ENCODE measurements at regions not wholly inside any gene's neighbourhood (a gene's known extent, or its start where the extent isn't known, plus 50 kb on each side); places are given as distances from the start of the nearest gene placed in this dataset.

GRCh38 chr14:65900164-65900563 lies 487.6 kb downstream of the FUT8 start:
- Histone ChIP-seq H3K4me3 (ENCODE audit: low read depth, low read length) (no peak overlapping the region), H3K27me3 (ENCODE audit: control insufficient read depth, insufficient read depth, low read length) (no peaks in the 10 kb centered on the region), H3K36me3 (ENCODE audit: control insufficient read depth, insufficient read depth, low read length) (no peaks in the 10 kb centered on the region)
- DNase-seq (ENCODE audit: low read depth) (no peak), FAIRE-seq (no peak)
- TF ChIP-seq CTCF (IDR thresholded peaks at IDR 0.05; ENCODE audit: insufficient read depth, low read length, severe bottlenecking): no peak

- no peak for TF ChIP-seq CTCF (IDR thresholded peaks at IDR 0.05; ENCODE audit: insufficient read depth, low read length, severe bottlenecking)
- DNase-seq (ENCODE audit: low read depth) (no peak), FAIRE-seq (no peak)
- no peaks in the 10 kb centered on the region for H3K27me3 ChIP-seq (ENCODE audit: control insufficient read depth, insufficient read depth, low read length)
- no peak overlapping the region for H3K4me3 ChIP-seq (ENCODE audit: low read depth, low read length)
- no peaks in the 10 kb centered on the region for H3K36me3 ChIP-seq (ENCODE audit: control insufficient read depth, insufficient read depth, low read length)
These were observed 489.1 kb downstream of the FUT8 start for GRCh38 chr14:65901595-65901994.

- peaks cover 2% of the 10 kb centered on the region for H3K27me3 ChIP-seq (ENCODE audit: control insufficient read depth, insufficient read depth, low read length)
- DNase-seq (ENCODE audit: low read depth): no peak
- no peak overlapping the region for H3K4me3 ChIP-seq (ENCODE audit: low read depth, low read length)
- H3K36me3 ChIP-seq (ENCODE audit: control insufficient read depth, insufficient read depth, low read length): no peaks in the 10 kb centered on the region
- no peak for FAIRE-seq
- no peak for TF ChIP-seq CTCF (IDR thresholded peaks at IDR 0.05; ENCODE audit: insufficient read depth, low read length, severe bottlenecking)
These were observed 492.5 kb downstream of the FUT8 start for GRCh38 chr14:65904988-65905387.

- DNase-seq (ENCODE audit: low read depth) (no peak), FAIRE-seq (no peak)
- TF ChIP-seq CTCF (IDR thresholded peaks at IDR 0.05; ENCODE audit: insufficient read depth, low read length, severe bottlenecking): no peak
- no peaks in the 10 kb centered on the region for H3K36me3 ChIP-seq (ENCODE audit: control insufficient read depth, insufficient read depth, low read length)
- H3K4me3 ChIP-seq (ENCODE audit: low read depth, low read length): no peak overlapping the region
- peaks cover 2% of the 10 kb centered on the region for H3K27me3 ChIP-seq (ENCODE audit: control insufficient read depth, insufficient read depth, low read length)
These were observed 493.8 kb downstream of the FUT8 start for GRCh38 chr14:65906344-65906743.

GRCh38 chr14:65906948-65907347 lies 494.4 kb downstream of the FUT8 start:
- DNase-seq (ENCODE audit: low read depth): no peak
- Histone ChIP-seq H3K36me3 (ENCODE audit: control insufficient read depth, insufficient read depth, low read length) (no peaks in the 10 kb centered on the region), H3K27me3 (ENCODE audit: control insufficient read depth, insufficient read depth, low read length) (peaks cover 2% of the 10 kb centered on the region), H3K4me3 (ENCODE audit: low read depth, low read length) (no peak overlapping the region)
- FAIRE-seq: no peak
- no peak for TF ChIP-seq CTCF (IDR thresholded peaks at IDR 0.05; ENCODE audit: insufficient read depth, low read length, severe bottlenecking)

GRCh38 chr14:65910108-65910786 lies 497.7 kb downstream of the FUT8 start:
- Histone ChIP-seq H3K27me3 (ENCODE audit: control insufficient read depth, insufficient read depth, low read length) (peaks cover 2% of the 10 kb centered on the region), H3K36me3 (ENCODE audit: control insufficient read depth, insufficient read depth, low read length) (no peaks in the 10 kb centered on the region), H3K4me3 (ENCODE audit: low read depth, low read length) (no peak overlapping the region)
- no peak for FAIRE-seq
- TF ChIP-seq CTCF (IDR thresholded peaks at IDR 0.05; ENCODE audit: insufficient read depth, low read length, severe bottlenecking): no peak
- DNase-seq (ENCODE audit: low read depth): peak; percentile 59

Data from bronchial epithelial cell (primary cell).